NCI-H69 (cell line): ENCODE measurements at regions not wholly inside any gene's neighbourhood (a gene's known extent, or its start where the extent isn't known, plus 50 kb on each side); places are given as distances from the start of the nearest gene placed in this dataset.

Experiments used
- DNase-seq: peaks from one replicate; lab custom pipeline; 2025; lab: John Stamatoyannopoulos, UW

DNA sequence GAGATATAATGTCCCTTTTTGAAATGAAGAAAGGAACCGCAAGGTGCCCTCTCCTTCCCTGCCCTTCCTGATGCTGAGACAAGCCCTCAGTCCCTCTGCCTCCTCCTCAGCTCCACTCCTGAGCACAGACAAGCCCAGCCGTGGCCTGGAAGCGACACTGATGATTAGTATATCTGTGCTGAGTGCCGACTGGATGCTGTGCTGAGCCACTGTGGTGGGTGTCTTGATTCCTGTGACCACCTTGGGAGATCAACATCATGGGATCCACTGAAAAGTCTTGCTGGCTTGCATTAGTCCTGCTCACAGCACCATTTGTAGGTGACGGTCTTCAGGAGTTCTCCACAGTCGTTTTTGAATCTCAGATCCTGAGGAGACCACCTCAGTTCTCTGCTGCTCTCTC is 59.5 kb upstream of the HGFAC start:
- DNase-seq = no peak

DNA sequence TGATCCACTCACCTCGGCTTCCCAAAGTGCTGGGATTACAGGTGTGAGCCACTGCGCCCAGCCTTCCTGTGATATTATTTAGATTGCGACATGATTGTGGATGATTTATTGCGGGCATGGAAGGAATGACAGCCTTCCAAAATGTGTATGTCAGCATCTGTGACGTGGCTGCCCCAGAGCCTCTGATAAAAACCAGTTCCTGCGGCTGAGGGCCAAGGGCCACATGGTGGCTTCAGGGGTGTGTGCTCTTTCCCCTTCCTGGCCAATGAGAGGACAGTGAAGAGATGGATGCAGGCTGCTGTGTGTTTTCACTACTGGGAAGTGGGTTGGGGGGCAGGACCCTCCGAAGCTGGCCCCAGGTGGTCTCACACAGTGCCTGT is 57.4 kb upstream of the HGFAC start:
- no peak for DNase-seq

DNA sequence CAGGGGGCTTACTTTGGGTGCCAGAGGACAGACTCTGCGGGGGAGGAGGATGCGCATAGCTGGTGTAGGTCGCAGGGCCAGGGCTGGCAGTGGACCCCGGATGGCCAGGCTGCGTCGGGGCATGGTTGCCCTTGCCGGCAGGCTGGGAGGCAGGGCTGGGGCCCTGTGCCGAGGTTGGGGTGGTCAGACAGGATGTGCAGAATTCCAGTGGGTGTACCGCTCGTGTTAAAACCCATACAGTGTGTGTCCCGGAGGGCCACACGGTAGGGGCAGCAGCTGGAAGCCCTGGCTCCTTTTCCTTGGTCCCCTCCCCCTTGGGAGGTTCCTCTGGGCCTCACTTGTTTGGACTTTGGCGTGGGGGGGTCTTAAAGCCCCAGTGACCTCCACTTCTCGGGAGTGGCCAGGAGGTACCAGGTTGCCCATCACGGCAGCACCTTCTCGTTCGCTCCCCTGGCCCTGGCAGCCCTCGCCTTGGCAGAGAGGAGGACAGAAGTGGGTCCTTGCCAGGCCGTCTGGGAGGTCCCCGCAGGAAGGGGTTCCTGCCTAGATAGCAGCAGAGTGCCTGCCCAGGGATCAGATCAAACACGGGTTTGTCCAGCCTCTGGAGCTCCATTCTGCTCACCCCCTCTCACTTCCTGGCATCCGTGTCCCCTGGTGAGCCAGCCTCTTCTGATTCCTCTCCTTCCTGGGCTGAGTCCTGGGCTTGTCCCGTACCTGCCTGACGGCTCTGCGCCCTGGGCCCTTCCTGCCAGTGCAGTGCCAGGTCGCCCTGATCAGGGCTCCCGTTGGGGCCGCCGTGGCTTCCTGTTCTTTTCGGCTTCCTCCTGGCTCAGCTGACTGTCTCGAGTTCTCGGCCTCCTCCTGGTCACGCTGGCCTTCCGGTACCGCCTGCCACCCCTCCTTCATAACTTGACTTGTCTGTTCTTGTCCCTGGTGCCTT is 56.7 kb upstream of the HGFAC start:
- DNase-seq = no peak

DNA sequence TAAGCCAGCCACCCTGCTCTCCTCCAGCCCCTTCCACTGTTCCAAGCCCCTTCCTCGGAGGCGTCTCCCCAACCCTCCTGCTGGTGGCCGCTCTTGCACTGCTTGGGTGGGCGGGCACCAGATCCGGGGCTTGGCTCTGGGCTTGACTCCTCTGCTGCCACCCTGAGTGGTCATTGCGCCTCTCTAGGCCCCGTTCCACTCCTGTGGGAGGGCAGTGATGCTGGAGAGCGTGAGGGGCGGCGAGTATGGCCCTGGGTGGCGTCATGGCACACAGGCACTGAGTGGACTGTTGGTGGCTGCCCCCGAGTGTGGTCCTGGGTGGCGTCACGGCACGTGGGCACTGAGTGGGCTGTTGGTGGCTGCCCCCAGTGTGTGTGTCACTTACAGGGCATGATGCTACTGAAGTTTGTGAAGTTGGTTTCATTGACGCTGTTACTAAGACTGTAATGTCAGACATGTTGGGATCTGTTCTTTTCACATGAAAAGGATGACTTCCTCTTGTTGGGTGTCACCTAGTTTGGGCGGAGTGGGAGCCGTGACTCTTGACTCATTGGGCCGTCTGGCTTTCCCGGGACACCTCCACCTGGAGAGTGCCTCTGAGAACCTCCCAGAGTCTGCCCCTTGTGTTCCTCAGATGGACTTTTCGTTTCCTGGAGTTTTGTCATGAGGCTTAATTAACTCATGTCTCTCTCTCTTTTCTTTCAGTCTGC is 55.9 kb upstream of the HGFAC start:
- DNase-seq = no peak

DNA sequence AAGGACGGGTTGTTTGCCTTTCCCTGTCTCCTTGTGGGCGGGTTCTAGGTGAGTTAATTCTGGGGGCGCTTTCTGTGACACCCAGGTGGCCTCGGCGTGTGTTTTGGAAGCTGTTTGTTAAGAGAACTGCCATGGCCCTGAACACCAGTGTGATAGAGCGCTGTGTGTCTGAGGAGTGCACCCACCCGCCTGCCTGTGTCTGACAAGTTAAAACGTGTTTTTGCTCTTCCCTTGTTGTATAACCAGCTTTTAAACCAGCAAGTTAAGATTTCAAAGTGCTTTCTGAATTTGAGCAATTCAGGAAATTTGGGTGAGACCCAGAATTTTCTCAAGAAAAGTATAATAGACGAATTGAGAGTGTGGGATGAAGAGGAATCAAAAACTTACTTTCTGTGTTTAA is 55.2 kb upstream of the HGFAC start:
- DNase-seq = no peak

DNA sequence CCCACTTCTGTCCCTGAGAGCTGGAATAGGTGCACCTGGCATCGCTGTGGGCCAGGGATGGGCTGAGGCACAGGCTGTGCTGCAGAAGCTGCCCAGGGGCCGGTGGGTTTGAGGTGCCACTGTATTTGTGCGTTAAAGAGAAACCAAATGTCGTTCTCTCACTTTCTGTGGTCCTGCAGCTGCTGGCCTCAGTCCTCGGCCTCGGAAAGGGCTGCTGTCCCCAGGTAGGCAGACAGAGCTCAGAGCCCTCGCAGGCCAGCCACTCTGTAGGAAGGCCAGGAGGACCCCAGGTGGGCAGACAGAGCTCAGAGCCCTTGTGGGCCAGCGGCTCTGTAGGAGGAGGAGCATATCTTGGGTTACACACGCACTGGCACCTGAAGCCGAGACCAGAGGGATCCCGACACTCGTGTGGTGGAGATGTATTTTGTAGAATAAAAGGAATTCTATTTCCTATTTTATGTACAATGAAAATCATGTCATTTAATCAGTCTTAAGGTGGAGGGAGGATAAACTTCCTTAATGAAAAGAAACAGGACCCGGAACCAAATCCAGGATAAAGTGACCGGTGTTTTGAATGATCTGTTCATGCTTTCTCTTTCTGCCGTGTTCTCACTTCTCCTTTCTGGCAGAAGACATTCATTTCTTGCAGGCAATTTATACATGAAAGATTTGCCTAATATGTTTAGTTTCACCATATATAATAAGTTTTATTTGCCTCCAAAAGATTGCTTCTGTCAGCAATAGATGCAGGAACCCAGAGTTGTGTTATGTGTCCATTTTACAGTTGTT is 54.4 kb upstream of the HGFAC start:
- DNase-seq = no peak

DNA sequence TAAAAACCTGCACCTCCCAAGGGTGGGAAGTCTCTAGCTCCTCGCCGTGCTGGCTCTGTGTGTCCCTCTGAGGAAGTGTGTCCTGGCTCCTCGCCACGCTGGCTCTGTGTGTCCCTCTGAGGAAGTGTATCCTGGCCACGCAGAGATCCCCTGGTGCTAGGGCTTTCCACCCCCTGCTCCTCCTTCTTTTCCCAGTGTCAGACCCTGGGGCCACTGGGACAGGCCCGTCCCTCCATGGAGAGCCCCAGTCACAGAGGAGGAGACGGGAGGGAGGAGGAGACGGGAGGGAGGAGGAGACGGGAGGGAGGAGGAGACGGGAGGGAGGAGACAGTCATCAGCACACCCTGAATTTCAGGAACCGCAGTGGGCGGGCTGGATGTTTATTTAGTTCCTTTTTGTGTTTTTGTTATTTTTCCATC is 53.8 kb upstream of the HGFAC start:
- peak; percentile 4 for DNase-seq

DNA sequence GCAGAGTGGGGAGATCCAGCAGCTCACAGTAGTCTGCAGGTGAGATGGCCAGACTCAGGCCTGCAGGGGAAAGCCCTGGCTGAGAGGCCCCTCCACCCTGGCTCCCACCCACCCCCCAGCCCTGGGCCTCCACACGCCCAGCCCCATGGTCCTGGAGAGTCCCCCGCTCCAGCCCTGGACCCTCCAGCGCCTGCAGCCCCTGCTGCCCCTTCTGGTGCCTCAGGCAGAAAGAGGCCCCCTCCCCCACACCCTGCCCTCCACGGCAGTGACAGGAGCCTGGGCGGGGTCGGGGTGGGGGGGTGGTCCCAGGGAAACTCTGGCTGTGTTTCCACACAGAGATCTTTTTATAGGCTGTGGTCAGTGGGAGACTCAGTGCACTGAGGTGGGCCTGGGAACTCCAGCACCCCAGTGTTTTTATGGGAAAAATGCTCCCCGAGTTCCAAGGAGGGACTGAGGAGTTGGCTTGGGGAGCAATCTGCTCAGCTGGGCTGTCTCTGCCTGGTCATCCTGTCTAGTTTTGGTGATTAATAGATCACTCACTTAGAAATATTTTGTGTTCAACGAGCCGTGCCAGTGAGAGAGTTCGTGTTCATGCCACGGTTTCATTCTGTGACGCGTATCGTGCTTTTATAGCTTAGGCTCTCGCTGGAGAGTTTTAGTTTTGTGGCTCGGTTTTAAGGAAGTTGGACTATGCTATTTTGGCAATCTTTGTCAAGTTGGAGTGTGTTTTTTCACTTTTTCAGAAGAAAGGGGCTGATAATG is 53.1 kb upstream of the HGFAC start:
- no peak for DNase-seq

DNA sequence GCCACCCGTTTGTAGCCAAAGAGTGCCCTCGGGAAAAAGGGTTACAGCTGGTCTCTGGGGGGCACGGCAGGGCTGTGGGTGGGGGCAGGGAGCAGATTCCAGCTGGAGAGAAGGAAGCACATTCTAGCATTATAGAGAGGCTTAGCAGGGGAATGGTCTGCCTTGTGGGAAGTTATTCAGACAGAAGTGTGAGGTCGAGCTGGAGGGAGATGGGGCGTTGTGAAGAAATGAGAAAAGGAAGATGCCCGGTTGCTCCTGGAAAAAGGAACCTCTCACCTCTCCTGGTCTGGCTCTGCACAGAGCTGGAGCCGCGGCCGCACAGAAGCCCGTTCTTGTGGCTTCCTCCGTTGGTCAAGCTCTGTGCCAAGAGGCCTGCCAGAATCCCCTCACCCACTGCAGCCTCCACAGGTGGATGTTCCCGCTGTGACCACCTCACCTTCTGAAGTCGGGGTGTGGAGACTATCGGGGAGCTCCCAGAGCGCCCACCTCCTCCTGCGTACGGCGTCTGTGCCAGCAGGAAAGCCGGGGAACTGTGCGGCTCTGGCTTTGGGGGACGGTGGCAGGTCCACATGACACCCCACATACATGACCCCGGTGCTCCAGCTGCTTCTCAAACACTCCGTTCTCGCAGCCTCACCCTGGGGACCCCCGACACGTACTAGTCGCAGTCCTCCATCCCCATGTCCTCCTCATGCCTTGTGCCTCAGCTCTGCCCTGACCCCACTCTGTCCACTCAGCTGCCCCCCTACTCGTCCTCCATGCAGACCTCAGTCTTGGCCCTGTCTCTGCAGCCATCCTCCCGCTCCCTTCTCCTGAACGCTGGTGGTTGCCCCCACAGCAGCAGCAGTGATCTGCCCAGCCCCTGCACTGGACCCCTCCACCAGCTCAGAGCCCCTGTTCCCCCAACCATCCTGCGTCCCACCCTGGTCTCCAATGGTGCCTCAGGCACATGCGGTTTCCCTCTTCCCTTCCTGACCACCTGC is 52.2 kb upstream of the HGFAC start:
- DNase-seq = no peak

DNA sequence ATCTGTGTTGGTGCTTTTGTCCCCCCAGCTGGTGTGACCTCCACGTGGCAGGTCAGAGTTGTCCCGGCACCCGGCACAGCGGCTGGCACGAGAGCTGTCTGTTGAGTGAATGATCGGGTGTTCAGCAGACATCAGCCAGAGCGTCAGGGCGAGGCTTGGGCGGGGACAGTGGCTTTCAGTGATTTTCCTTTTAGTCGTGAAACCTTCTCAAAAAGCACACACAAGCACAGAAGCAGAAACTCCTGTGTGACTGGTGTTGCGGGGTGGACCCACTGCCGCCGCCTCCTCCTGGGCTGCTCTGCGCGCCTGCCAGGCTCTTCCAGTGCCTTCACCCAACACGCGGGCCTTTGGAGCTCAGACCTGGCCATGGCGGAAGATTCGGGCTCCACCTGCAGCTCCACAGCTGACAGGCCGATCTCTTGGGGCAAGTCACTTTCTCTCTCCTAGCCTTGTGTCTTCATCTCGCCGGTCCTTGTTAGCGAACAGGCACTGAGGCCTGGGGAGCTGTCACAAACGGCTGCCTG is 51.4 kb upstream of the HGFAC start:
- no peak for DNase-seq

DNA sequence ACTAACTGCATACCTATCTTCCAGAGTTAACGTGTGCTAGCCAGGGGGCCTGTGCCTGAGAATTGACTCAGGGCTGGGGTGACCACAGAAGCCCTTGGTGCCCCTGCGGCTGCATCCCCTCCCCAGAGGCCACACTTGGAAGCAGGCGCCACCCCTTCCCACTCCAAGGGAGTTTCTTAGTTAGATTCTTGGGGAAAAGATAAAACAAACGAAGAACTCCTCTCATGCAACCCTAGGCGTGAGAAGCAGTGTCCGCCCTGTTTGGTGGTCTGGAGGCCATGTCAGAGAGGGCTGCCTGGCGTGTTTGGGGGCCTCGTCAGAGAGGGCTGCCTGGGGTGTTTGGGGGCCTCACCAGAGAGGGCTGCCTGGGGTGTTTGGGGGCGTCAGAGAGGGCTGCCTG is 50.3 kb upstream of the HGFAC start:
- DNase-seq = no peak
